Esophagus muscularis mucosa (tissue), 4 donors: ENCODE measurements at regions not wholly inside any gene's neighbourhood (a gene's known extent, or its start where the extent isn't known, plus 50 kb on each side); places are given as distances from the start of the nearest gene placed in this dataset.

Experiments used
- DNase-seq: peaks from one replicate; pipeline ENCODE4 v3.0.0-alpha.2; 2017; ENCODE audit errors: extremely low spot score
- H3K27ac ChIP-seq, 4 donors: fragments of 200-600 bp; sonication (generic); replicated peaks in 1 of 4; 1 replicate in 3 of 4; 2 replicates in 1 of 4; pipeline ENCODE4 v1.5.1; 2016 to 2019; ENCODE audit warnings: mild to moderate bottlenecking in 1 of 4
- H3K27me3 ChIP-seq, 4 donors: fragments of 200-600 bp; sonication (generic); one replicate each; pipeline versions ENCODE4 v1.5.1 to v1.6.0; 2016 to 2019
- H3K36me3 ChIP-seq, 4 donors: fragments of 200-600 bp; sonication (generic); one replicate each; pipeline ENCODE4 v1.5.1; 2016 to 2019
- H3K4me1 ChIP-seq, 4 donors: fragments of 200-600 bp; sonication (generic); one replicate each; pipeline ENCODE4 v1.5.1; 2016 to 2019
- H3K4me3 ChIP-seq, 4 donors: fragments of 200-600 bp; sonication (generic); 1 replicate in 2 of 4; 2 replicates in 2 of 4; pipeline ENCODE4 v1.5.1; 2016 to 2019; ENCODE audit warnings: mild to moderate bottlenecking in 4 of 4, moderate library complexity in 1 of 4
- H3K9me3 ChIP-seq, 4 donors: fragments of 200-600 bp; sonication (generic); 1 replicate in 3 of 4; 2 replicates in 1 of 4; pipeline ENCODE4 v1.5.1; 2016 to 2019
- EP300 ChIP-seq: sonication (generic); formaldehyde crosslinking; IDR thresholded peaks from one replicate; pipeline ENCODE4 v1.6.1; 2017; ENCODE audit warnings: antibody characterized with exemption
- POLR2A ChIP-seq: fragments of 450-650 bp; IDR thresholded peaks from one replicate; pipeline ENCODE4 v1.6.1; 2017; ENCODE audit warnings: antibody characterized with exemption, moderate library complexity, mild to moderate bottlenecking, low read depth
- POLR2AphosphoS5 ChIP-seq, 2 donors: sonication (generic); formaldehyde crosslinking; IDR thresholded peaks; one replicate each; pipeline ENCODE4 v1.6.1; 2017; ENCODE audit warnings: antibody characterized with exemption in 2 of 2
- WGBS: methylation state at CpG from one replicate; pipeline ENCODE4 v1.1.5; 2018; 5-methylcytosine and 5-hydroxymethylcytosine counted together
- intact Hi-C: fragments of 100-400 bp; cut with DNase I; formaldehyde crosslinking; loops from one replicate; pipeline ENCODE4 v1.15.1; 2023
- TF ChIP-seq, protein P1 (sequence below), 3 experiments: fragments of 200-600 bp in 2 of 3; fragments of 450-650 bp in 1 of 3; sonication (generic) in 2 of 3; IDR thresholded peaks; one replicate each; pipeline ENCODE4 v1.5.1; 2017 to 2019; ENCODE audit warnings: antibody characterized with exemption in 3 of 3, mild to moderate bottlenecking in 2 of 3, moderate library complexity in 1 of 3

DNA sequence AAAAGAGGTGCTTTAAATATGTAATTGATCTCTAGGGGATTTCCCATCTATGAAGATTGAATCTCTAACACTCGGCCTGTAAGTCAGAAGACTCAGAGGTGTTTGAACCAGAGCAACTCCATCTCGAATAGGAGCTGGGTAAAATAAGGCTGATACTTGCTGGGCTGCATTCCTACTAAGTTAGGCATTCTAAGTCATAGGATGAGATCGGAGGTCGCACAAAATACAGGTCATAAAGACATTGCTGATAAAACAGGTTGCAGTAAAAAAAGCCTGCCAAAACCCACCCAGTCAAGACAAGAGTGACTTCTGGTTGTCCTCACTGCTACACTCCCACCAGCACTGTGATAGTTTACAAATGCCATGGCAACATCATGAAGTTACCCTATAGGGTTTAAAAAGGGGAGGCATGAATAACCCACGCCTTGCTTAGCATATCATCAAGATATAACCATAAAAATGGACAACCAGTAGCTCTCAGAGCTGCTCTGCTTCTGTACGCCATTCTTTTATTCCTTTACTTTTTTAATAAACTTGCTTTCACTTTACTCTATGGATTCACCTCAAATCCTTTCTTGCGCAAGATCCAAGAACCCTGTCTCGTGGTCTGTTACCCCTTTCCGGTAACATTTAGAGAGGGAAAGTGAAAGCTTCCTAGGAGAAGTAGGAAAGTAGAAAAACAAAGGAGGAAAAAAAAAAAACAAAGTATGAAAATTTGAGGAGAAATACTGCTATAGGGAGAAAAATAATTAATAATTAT lies 129.7 kb upstream of the PHACTR1 start:
- H3K27me3 ChIP-seq, result no peaks in the 10 kb centered on the region
- no peak for DNase-seq
- no peak overlapping the region for H3K4me3 ChIP-seq
- 87% methylated on average over 9 of the region's 9 CpGs for WGBS
- H3K9me3 ChIP-seq, result no peaks in the 10 kb centered on the region
- no peak overlapping the region for H3K27ac ChIP-seq
- no peaks in the 10 kb centered on the region for H3K36me3 ChIP-seq
- H3K4me1 ChIP-seq, result peaks cover 7 to 11% (median 10%) of the 10 kb centered on the region in 4 donors
- TF ChIP-seq, protein P1, sequence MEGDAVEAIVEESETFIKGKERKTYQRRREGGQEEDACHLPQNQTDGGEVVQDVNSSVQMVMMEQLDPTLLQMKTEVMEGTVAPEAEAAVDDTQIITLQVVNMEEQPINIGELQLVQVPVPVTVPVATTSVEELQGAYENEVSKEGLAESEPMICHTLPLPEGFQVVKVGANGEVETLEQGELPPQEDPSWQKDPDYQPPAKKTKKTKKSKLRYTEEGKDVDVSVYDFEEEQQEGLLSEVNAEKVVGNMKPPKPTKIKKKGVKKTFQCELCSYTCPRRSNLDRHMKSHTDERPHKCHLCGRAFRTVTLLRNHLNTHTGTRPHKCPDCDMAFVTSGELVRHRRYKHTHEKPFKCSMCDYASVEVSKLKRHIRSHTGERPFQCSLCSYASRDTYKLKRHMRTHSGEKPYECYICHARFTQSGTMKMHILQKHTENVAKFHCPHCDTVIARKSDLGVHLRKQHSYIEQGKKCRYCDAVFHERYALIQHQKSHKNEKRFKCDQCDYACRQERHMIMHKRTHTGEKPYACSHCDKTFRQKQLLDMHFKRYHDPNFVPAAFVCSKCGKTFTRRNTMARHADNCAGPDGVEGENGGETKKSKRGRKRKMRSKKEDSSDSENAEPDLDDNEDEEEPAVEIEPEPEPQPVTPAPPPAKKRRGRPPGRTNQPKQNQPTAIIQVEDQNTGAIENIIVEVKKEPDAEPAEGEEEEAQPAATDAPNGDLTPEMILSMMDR (IDR thresholded peaks at IDR 0.05), result no peak
- TF ChIP-seq POLR2AphosphoS5 (IDR thresholded peaks at IDR 0.05) (no peak), POLR2A (no peak), EP300 (no peak)
- intact Hi-C loops, result loop anchor here (10.0 kb wide), 1 partner anchor 162 kb away; no protein-coding TSS in a partner anchor

- H3K4me1 ChIP-seq, result peaks cover 0 to 2% (median under 1%) of the 10 kb centered on the region in 4 donors
Measured at GRCh38 chr6:12590901-12591300, 125.7 kb upstream of the PHACTR1 start.

GRCh38 chr6:12592634-12593033 lies 123.9 kb upstream of the PHACTR1 start:
- Histone ChIP-seq H3K27ac (no peak overlapping the region), H3K36me3 (no peaks in the 10 kb centered on the region), H3K27me3 (no peaks in the 10 kb centered on the region), H3K9me3 (no peaks in the 10 kb centered on the region), H3K4me1 (no peaks in the 10 kb centered on the region), H3K4me3 (no peak overlapping the region)
- TF ChIP-seq POLR2AphosphoS5 (IDR thresholded peaks at IDR 0.05), result no peak
- no peak for DNase-seq
- 83% methylated on average over 4 of the region's 4 CpGs for WGBS
- intact Hi-C loops, result no loop called here

More at GRCh38 chr6:12590901-12591300, 125.7 kb upstream of the PHACTR1 start:
- H3K36me3 ChIP-seq, result no peaks in the 10 kb centered on the region
- TF ChIP-seq POLR2AphosphoS5 (IDR thresholded peaks at IDR 0.05) (no peak), POLR2A (no peak), EP300 (no peak)
- TF ChIP-seq, protein P1 (IDR thresholded peaks at IDR 0.05), result no peak
- H3K27me3 ChIP-seq, result no peaks in the 10 kb centered on the region
- no peaks in the 10 kb centered on the region for H3K9me3 ChIP-seq
- H3K4me3 ChIP-seq, result no peak overlapping the region
- 95% methylated on average over 2 of the region's 2 CpGs for WGBS
- H3K27ac ChIP-seq, result no peak overlapping the region
- DNase-seq, result no peak
- intact Hi-C loops, result no loop called here

- DNase-seq, result no peak
- H3K9me3 ChIP-seq, result no peaks in the 10 kb centered on the region
- no peaks in the 10 kb centered on the region for H3K4me1 ChIP-seq
- H3K36me3 ChIP-seq, result no peaks in the 10 kb centered on the region
- intact Hi-C loops, result no loop called here
- H3K27ac ChIP-seq, result no peak overlapping the region
- 86% methylated on average over 12 of the region's 12 CpGs for WGBS
- TF ChIP-seq, protein P1 (IDR thresholded peaks at IDR 0.05), result no peak
- TF ChIP-seq EP300, result no peak
- TF ChIP-seq POLR2A, result no peak
- no peak for TF ChIP-seq POLR2AphosphoS5 (IDR thresholded peaks at IDR 0.05)
- H3K27me3 ChIP-seq, result no peaks in the 10 kb centered on the region
- no peak overlapping the region for H3K4me3 ChIP-seq
Measured at GRCh38 chr6:12593771-12594529, 122.6 kb upstream of the PHACTR1 start.

GRCh38 chr6:12594530-12594893 lies 122.1 kb upstream of the PHACTR1 start:
- Histone ChIP-seq H3K27me3 (no peaks in the 10 kb centered on the region), H3K36me3 (no peaks in the 10 kb centered on the region), H3K4me1 (no peaks in the 10 kb centered on the region), H3K27ac (no peak overlapping the region), H3K4me3 (no peak overlapping the region), H3K9me3 (no peaks in the 10 kb centered on the region)
- no peak for TF ChIP-seq EP300
- TF ChIP-seq, protein P1 (IDR thresholded peaks at IDR 0.05), result no peak
- no peak for TF ChIP-seq POLR2AphosphoS5 (IDR thresholded peaks at IDR 0.05)
- TF ChIP-seq POLR2A, result no peak
- DNase-seq, result no peak
- 74% methylated on average over 3 of the region's 3 CpGs for WGBS
- intact Hi-C loops, result no loop called here
